HG03432 (cell line): ENCODE measurements at regions not wholly inside any gene's neighbourhood (a gene's known extent, or its start where the extent isn't known, plus 50 kb on each side); places are given as distances from the start of the nearest gene placed in this dataset.
A peak's percentile ranks its signal among the peaks of the same experiment; 100 is the strongest.
"Not testable (repeated sequence)": the region's sequence is repeated elsewhere in the genome, so short reads cannot be mapped to it uniquely, and the experiment has no call there.

Source experiments
- ATAC-seq: cut with Tn5 transposase; IDR thresholded peaks from one replicate; pipeline ENCODE4 v1.9.1; 2021; ENCODE audit warnings: mild to moderate bottlenecking, moderate library complexity; ENCODE audit not compliant: unreplicated experiment

DNA sequence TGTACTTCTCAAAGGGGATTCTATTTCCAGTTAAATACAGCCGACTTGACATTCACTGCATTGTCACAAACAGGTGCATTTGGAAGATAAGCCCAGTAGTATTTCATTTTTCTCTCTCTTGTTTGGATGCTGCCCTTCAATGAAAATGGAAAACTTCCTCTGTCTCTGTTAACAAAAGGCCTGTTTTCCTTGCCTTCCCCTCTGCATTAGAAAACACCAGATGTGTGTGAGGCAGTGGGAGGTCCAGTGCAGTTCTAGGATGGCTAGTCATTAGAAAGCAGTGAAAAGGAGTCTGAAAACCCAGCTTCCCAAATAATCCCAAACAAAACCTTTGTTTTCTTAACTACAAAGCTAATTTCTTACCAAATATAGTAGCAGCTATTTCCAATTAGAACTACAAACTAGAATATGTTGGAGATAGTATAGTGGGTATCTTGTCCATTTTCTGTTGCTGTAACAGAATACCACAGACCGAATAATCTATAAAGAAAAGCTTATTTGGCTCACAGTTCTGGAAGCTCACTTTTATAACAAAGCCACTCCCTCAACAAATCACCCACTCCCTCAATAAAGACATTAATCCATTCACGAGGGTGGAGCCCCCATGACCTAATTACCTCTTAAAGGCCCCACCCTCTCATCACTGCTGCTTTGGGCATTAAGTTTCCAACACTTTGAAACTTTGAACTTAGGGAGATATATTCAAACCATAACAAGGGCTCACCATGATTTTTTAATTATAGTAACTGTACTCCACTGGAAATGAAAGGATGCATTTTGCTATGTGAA is 452.1 kb upstream of the RPS6KA3 start:
- no peak for ATAC-seq

DNA sequence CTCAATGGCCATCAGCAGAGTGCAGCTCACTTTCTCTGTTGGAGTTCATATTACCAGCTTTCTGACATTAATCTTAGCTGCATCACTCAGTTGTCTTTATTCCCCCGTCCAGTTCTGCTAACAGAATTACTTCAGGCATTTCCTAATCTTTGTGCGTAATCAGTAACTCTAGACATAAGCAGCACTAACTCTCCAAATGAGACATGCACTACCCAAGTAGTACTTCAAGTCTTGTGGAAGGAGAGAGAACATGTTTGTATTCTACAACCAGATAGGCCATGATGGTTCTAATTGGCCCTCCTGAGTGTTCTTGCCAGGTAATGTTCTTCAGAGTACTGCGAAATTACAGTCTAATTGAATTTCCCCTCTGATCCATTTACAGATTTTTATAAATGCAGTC is 448.5 kb upstream of the RPS6KA3 start:
- no peak for ATAC-seq

DNA sequence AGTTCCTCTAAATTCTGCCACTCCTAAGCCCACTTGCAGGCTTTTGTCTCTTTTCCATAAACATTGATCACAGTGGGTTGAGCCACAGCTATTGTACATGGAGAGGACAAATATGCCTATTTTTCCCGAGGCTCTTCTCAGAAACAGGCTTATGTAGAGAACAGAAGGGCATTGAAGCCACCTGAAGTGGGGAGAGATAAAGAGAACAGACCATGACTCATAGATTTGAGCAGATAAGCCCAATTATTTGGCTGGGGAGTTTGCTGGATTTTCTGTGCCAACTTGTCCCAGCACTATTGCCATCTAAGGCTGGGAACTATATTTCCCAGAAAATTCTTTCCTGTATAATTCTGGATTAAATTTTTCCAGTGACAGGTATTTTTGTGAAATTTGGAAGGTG is 446.1 kb upstream of the RPS6KA3 start:
- no peak for ATAC-seq

DNA sequence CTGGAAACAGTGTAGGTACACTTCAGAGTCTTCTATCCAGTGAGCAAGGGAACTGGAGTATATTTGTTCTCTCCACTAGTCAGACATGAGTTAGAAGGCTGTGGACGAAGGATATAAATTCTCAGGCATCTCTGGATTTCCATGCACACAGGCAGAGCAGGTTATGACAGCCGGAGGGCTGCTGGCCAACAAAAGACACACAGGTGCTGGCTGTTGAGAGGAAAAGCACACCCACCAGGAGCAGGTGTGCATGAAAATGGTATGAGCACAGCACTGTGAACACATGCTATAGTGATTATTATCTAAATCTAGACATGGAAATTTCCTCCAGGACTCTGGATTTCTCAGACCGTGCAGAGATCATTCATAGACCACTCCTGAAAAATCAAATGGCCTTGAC is 444.7 kb upstream of the RPS6KA3 start:
- ATAC-seq: no peak

DNA sequence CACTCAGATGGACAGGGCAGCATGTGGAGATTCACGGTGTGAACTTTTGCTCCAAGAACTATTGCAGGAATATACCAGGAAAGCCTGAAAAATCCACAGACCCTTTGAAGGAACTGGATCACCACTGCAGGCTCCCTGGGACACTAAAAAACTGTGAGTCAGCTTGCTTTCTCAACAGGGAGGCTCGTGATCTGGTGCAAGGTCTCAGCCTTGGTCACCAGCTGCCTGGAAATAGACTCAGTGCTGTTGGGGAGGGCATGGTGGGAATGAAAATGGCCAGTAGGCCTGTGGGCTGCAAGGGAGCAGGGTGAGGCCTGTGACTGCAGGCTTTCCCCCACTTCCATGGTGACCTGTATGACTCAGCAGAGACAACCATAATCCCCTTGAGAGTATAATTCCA is 426.4 kb upstream of the RPS6KA3 start:
- no peak for ATAC-seq

DNA sequence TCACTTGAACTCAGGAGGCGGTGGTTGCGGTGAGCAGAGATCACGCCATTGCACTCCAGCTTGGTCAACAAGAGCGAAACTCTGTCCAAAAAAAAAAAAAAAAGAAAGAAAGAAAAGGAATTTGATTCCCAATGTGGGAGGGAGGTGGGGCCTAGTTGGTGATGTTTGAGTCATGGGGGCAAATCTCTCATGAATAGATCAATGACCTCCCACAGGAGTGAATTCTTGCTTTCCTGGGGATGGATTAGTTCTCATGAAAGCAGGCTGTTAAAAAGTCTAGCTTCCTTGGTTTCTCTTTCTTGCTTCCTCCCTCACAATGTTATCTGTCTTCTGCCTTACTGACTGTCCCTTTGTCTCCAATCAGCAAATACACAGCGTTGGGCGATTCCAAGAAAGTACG is 419.5 kb upstream of the RPS6KA3 start:
- no peak for ATAC-seq

DNA sequence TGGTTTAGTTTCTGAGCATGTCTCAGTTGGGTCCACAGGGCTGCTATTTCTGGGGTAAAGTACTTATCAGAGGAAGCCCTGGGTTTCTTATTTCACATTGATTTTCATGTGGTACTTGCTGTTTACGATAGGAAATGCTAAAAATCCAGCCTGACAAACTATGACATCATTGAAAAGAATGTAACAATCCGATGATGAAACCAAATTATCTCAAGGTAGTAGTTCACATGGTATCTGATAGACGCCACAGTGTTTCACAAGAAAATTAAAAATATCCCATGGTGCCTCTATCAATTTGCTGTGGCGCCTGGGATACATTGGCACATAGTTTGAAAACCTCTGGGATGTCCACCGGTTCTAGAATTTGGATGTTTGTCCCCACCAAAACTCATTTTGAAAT is 418.9 kb upstream of the RPS6KA3 start:
- no peak for ATAC-seq

DNA sequence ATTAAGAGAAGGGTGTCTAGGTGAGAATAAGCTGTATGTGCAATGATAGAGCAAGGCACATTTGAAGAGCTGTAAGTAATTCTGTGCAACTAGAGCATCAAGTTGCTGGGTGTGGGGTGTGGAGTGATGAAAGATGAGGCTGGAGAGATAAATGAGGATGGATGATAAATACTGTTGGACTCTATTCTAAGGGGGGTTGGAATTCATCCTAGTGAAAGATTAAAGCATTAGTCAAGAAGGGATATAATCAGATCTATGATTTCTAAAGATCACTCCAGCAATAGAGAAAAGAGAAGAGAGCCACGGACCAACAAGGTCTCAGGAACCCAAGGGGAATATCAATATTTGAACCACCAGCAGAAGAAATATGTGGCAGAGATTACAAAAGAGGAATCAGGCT is 415.0 kb upstream of the RPS6KA3 start:
- no peak for ATAC-seq

DNA sequence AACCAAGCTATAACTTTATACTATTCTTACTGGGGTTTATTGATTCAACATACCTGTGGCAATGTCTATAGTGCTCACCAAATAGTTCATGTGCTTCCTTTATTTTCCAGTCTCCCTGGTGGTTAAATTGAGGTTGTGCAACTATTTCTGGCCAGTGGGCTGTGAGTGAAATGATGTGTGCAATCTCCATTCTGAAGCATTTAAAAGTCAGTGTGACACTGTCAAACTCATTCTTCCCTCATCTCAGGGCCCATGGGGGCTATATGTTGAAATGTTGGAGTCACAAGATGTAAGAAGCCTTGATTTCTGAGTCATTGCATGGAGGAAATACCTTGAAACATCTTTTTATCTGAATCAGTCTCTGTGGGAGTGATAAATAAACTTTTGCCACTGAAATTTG is 414.3 kb upstream of the RPS6KA3 start:
- no peak for ATAC-seq

DNA sequence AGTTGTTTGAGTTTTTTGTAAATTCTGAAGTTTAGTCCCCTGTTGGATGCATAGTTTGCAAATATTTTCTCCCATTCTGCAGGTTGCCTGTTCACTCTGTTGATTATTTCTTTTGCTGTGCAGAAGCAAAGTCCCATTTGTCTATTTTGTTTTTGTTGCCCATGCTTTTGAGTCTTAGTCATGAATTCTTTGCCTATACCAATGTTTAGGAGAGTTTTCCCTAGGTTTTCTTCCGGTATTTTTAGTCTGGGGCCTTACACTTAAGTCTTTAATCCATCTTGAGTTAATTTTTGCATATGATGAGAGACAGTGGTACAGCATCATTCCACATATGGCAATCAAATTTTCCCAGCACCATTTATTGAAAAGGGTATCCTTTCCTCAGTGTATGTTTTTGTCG is 405.8 kb upstream of the RPS6KA3 start:
- ATAC-seq: no peak

DNA sequence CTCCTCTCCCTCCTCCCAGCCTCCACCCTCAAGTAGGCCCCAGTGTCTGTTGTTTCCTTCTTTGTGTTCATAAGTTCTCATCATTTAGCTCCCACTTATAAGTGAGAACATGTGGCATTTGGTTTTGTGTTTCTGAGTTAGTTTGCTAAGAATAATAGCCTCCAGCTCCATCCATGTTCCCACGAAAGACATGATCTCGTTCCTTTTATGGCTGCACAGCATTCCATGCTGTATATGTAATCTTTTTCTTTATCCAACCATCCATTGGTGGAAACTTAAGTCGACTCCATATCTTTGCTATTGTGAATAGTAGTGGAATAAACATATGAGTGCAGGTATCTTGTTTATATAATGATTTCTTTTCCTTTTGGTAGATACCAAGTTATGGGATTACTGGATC is 405.0 kb upstream of the RPS6KA3 start:
- not testable (repeated sequence) for ATAC-seq

DNA sequence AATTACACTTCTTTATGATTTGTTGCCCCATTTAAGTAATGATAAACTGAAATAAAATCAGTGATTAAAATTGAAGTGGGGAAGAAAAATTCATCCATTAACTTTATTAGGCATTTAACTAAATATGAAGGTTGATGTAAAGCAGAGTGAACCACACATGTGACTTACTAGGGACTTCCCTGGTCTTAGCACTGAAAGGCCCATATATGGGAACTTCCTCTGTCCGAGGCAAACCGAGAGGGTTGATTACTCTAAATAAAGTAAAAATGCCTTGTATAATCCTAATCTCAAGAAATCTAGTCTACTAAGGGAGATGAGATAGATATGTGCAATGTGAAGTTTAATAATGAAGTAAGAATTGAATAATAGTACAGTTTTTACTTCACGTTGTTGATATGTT is 403.9 kb upstream of the RPS6KA3 start:
- no peak for ATAC-seq

DNA sequence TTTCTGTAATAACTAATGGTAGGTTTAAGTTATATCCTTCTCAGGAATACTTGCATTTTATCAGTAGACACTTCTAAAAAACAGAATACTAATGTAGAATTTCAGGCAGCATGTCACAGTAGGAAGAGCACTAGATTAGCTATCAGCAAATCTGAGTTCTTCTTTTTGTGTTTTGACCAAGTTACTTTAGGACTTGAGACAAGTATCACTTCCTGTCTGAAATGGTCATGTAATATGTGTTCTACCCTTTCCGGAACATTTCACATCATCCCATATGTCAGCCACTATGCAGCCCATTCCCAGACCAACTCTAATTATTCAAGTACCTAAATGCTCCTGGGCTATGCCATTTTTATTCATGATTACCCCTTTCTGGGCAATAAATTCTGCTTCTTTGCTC is 401.8 kb upstream of the RPS6KA3 start:
- ATAC-seq: peak; percentile 69

DNA sequence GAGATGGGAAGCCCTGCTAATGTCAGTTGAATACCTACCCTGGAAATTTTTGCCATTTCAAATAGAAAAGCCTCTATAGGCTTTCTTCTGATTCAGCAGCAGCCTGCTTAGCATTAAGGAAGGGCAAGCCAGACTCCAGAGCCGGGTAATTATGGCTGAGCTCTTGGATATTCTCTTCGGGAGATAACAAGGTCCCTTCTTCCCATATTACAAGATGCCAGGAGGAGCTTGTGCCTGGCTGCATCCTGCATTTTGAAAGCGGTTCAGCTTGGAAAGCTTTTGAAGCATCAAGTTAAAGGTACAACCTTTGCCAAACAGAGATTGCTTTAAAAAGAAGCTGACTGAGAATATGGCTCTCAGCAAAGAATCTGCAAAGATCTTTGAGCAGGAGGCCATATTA is 399.6 kb upstream of the RPS6KA3 start:
- ATAC-seq: no peak

DNA sequence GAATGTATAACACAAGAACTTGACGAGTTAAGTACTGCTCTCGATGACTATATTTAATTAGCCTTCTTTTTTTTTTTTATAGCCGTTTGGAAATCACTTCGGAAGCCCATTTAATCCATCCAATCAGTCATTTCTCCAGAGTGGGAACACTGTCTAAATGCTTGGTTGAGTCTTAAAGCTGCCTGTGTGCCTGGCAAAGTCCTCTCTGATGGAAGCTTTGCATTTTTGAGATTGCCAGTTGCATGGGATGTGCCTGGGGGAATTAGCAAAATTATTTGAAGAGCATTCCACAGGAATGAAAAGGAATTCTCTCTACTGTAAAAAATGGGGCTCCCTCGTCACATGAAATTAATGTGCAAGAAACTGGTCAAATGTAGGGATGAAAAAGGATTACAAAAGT is 398.8 kb upstream of the RPS6KA3 start:
- ATAC-seq: no peak

DNA sequence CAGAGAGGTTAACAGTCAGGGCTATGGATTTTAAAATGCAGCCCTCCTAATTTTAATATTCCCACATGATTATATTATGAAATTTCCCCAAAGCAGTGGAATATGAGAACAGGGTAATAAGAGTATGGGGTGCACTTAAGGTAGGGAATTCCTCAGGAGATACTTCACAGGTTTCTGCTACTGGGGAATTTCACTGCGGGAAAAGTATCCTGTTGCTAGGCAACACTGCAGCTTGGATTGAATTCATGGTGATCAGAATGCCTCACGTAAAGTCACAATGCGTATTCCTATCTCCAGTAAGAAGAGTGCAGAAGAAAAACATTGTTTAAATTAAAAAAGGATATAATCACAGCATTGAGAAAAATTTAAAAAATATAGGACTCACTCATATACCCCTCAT is 398.1 kb upstream of the RPS6KA3 start:
- ATAC-seq: no peak

DNA sequence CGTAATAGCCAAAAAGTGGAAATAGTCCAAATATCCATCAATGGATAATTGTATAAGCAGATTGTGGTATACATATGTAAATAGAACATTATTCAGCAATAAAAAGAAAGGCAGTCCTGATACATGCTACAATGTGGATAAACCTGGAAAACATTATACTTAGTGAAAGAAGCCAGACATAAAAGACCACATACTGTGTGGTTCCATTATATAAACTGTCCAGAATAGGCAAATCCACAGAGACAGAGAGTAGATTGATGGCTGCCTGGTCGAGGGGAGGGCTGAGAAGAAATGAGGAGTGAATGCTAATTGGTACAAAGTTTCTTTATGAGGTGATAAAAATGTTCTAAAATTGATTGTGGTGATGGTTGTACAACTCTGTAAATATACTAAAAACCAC is 397.4 kb upstream of the RPS6KA3 start:
- ATAC-seq: no peak

DNA sequence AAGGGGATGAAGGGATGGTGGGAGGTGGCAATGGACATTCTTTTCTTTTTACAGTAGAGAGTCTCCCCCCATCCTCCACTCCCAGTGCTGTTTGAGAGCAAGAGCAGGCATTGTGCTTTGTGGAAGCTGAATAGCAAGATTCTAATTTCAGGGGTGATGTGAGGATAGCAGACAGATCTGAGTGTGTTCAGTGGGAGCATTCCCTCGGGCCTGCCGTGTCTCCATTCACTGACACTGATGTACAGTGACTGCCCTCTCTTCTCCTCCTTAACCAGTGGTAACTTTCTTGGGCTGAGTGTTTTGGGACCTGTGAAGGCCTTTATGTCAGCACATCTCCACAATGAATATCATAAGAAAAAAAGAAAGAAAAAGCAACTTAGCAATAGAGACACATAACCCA is 396.6 kb upstream of the RPS6KA3 start:
- no peak for ATAC-seq

DNA sequence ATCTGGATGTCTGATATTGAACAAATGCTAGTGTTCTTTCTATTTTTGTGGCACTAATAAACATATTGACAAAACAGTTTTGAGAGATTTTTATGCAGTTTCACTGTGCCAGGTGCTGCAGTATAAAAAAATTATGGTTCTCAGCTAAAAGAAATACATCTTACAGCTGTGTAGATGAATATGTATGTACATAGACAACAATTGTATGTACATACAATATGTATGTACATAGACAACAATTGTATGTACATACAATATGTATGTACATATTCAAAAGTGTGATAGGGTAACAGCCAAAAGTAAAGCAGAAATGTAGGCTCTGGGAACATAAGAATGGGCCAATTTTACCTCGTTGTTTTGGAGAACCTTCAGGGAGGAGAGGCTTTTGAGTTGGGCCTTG is 390.0 kb upstream of the RPS6KA3 start:
- no peak for ATAC-seq

DNA sequence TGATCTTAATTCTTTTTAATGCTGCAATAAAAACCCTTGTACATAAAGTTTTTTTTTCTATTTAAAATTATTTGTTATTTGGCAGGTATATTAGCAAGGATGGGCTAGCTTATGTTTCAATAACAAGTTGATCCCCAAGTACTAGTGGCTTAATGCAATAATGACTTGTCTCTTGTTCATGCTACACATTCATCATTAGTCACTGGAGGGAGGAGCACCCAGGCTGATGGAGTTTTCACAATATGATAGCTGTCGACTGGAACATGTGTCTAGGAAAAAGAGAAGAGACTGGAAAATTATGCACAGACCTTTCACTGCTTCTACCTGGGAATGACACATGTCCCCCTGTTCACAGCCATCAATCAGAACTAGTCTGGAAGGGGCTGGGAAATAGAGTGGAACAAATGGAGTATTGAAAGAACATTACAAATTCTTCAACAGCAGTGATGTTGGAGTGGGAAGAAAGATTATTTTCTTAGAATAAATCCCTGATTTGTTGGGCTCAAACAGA is 387.9 kb upstream of the RPS6KA3 start:
- ATAC-seq: no peak

DNA sequence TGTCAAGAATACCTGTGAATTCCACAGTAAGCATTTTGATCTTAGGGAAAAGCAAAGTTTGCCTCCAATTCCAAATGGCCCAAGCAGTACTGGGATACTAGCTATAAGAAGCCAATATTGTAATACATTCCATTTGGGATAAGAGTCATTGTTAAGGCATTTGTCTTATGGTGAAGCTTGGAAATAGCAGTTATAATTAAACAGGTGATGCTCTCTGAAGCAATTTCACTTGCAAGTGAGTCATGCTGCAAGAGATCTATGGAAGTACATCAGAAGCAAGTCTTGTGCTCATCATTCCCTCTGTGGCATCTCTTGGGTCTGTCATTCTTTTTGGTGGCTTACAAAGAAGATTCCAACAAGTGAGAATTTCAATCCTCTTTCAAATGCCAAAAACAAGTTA is 386.4 kb upstream of the RPS6KA3 start:
- ATAC-seq: no peak

DNA sequence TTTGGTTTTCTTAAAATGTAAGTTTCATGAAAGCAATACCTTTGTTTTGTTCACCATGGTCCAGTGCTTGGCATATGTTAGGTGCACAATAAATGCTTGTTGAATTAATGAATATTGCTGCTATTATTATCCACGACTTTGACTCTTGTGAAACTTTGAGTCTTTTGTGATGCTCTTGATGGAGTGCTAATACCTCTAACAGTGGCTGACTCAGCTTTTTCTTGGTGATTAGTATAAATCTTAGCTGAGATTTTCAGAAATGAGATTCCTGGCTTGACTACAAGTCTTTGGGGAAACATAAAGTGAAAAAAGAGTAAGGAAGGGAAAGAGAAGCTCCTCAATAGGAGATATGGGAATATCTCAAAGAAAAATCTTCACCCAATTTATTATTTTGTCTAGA is 375.2 kb upstream of the RPS6KA3 start:
- ATAC-seq: no peak

DNA sequence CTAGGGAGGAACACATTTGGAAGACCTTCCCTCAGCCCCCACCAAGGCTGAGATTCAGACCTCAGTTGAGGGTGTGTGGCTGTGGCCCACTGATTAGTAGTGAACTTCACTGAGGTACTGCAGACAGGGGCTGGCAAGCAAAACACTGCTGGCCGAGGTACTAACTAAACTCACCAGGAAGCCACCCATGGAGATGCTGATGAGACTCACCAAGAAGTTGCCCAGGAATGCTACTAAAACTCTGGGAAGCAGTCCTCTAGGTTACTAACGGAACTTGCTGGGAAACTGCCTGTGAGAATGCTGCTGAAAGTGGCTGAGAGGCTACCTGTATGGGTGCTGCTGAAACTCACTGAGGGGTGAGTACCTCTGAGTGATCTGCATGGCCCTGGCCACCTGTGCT is 372.4 kb upstream of the RPS6KA3 start:
- no peak for ATAC-seq
